Calu3 (cell line): ENCODE measurements at regions not wholly inside any gene's neighbourhood (a gene's known extent, or its start where the extent isn't known, plus 50 kb on each side); places are given as distances from the start of the nearest gene placed in this dataset.

Source experiments
- BruUV-seq: library from RNA; stranded (reverse); fragments of 400-500 nt; replicated peaks from 2 replicates; lab custom pipeline; 2021; lab: Mats Ljungman, UMichigan
- CTCF ChIA-PET: fragments of 300-600 bp; sonication (Branson Sonifier 250); formaldehyde crosslinking; loops from one replicate; lab custom pipeline; 2022; ENCODE audit warnings: antibody characterized with exemption; lab: Charles Lee
- DNase-seq: peaks from one replicate; pipeline ENCODE4 v3.0.0; 2022
- H3K27ac Mint-ChIP-seq: one replicate; pipeline ENCODE4 v1.8.0; 2022; ENCODE audit warnings: mixed read lengths; ENCODE audit not compliant: unreplicated experiment
- H3K27me3 Mint-ChIP-seq: one replicate; pipeline ENCODE4 v1.8.0; 2022; ENCODE audit warnings: mixed read lengths; ENCODE audit not compliant: unreplicated experiment
- H3K36me3 Mint-ChIP-seq: one replicate; pipeline ENCODE4 v1.8.0; 2022; ENCODE audit warnings: mild to moderate bottlenecking, moderate library complexity, mixed read lengths; ENCODE audit not compliant: insufficient read depth, unreplicated experiment
- H3K4me1 Mint-ChIP-seq: one replicate; pipeline ENCODE4 v1.8.0; 2022; ENCODE audit warnings: mild to moderate bottlenecking, low read depth, mixed read lengths; ENCODE audit not compliant: unreplicated experiment
- H3K4me3 Mint-ChIP-seq: one replicate; pipeline ENCODE4 v1.8.0; 2022; ENCODE audit warnings: mild to moderate bottlenecking, low read depth, moderate library complexity, mixed read lengths; ENCODE audit not compliant: unreplicated experiment
- H3K9me3 Mint-ChIP-seq: one replicate; pipeline ENCODE4 v1.8.0; 2022; ENCODE audit warnings: low read depth, mixed read lengths; ENCODE audit not compliant: unreplicated experiment
- CTCF ChIP-seq: fragments of 200-600 bp; IDR thresholded peaks from one replicate; pipeline ENCODE4 v1.8.0; 2022; ENCODE audit warnings: antibody characterized with exemption; ENCODE audit not compliant: unreplicated experiment
- intact Hi-C: fragments of 100-400 bp; cut with micrococcal nuclease; formaldehyde crosslinking; loops from one replicate; pipeline ENCODE4 v1.10.0; 2022; ENCODE audit not compliant: unreplicated experiment

- H3K4me3 Mint-ChIP-seq = no peak overlapping the region
- CTCF ChIA-PET = no interaction called here
- intact Hi-C loops = no loop called here
- no TSS peak for BruUV-seq
- no peaks in the 10 kb centered on the region for H3K27me3 Mint-ChIP-seq
- no peaks in the 10 kb centered on the region for H3K9me3 Mint-ChIP-seq
- no peaks in the 10 kb centered on the region for H3K4me1 Mint-ChIP-seq
- no peak for TF ChIP-seq CTCF
- H3K36me3 Mint-ChIP-seq = no peaks in the 10 kb centered on the region
- DNase-seq = no peak
- no peak overlapping the region for H3K27ac Mint-ChIP-seq
Observed at GRCh38 chr11:71065841-71066240, 186.5 kb downstream of the SHANK2 start.

- CTCF ChIA-PET = no interaction called here
- no peak for DNase-seq
- no TSS peak for BruUV-seq
- no peak overlapping the region for H3K4me3 Mint-ChIP-seq
- no peaks in the 10 kb centered on the region for H3K27me3 Mint-ChIP-seq
- H3K4me1 Mint-ChIP-seq = no peaks in the 10 kb centered on the region
- TF ChIP-seq CTCF = no peak
- no peak overlapping the region for H3K27ac Mint-ChIP-seq
- intact Hi-C loops = no loop called here
- no peaks in the 10 kb centered on the region for H3K9me3 Mint-ChIP-seq
- peaks cover 6% of the 10 kb centered on the region for H3K36me3 Mint-ChIP-seq
Observed at GRCh38 chr11:71064702-71065515, 187.5 kb downstream of the SHANK2 start.

- Mint-ChIP-seq H3K36me3 (peaks cover 6% of the 10 kb centered on the region), H3K9me3 (no peaks in the 10 kb centered on the region), H3K27me3 (no peaks in the 10 kb centered on the region), H3K27ac (no peak overlapping the region), H3K4me3 (no peak overlapping the region), H3K4me1 (no peaks in the 10 kb centered on the region)
- TF ChIP-seq CTCF = no peak
- CTCF ChIA-PET = no interaction called here
- DNase-seq = no peak
- no TSS peak for BruUV-seq
- intact Hi-C loops = no loop called here
Observed at GRCh38 chr11:71064183-71064582, 188.2 kb downstream of the SHANK2 start.

- Mint-ChIP-seq H3K4me1 (no peaks in the 10 kb centered on the region), H3K9me3 (no peaks in the 10 kb centered on the region), H3K27ac (no peak overlapping the region), H3K27me3 (no peaks in the 10 kb centered on the region), H3K4me3 (no peak overlapping the region), H3K36me3 (peaks cover 6% of the 10 kb centered on the region)
- no TSS peak for BruUV-seq
- no peak for DNase-seq
- TF ChIP-seq CTCF = no peak
- CTCF ChIA-PET = no interaction called here
- intact Hi-C loops = no loop called here
Observed at GRCh38 chr11:71063129-71063528, 189.2 kb downstream of the SHANK2 start.
